H1 (cell line): ENCODE measurements at regions not wholly inside any gene's neighbourhood (a gene's known extent, or its start where the extent isn't known, plus 50 kb on each side); places are given as distances from the start of the nearest gene placed in this dataset.
"Not testable (repeated sequence)": the region's sequence is repeated elsewhere in the genome, so short reads cannot be mapped to it uniquely, and the experiment has no call there.

Experiments used
- KDM1A ChIP-seq: fragments of 200-600, 300-600 bp; sonication (generic); IDR thresholded peaks from 2 replicates; pipeline ENCODE4 v1.7.1; 2016; ENCODE audit warnings: mild to moderate bottlenecking, low read length, borderline replicate concordance
- TF ChIP-seq, protein P1 (sequence below), 3 experiments: IDR thresholded peaks; 1 replicate in 2 of 3; 2 replicates in 1 of 3; pipeline versions ENCODE4 v1.5.1 to v1.6.1; 2011; ENCODE audit warnings: low read length in 3 of 3, mild to moderate bottlenecking in 3 of 3, inconsistent platforms in 2 of 3, low read depth in 1 of 3, moderate library complexity in 1 of 3; ENCODE audit not compliant: insufficient read depth in 1 of 3; ENCODE audit errors: control extremely low read depth in 1 of 3

DNA sequence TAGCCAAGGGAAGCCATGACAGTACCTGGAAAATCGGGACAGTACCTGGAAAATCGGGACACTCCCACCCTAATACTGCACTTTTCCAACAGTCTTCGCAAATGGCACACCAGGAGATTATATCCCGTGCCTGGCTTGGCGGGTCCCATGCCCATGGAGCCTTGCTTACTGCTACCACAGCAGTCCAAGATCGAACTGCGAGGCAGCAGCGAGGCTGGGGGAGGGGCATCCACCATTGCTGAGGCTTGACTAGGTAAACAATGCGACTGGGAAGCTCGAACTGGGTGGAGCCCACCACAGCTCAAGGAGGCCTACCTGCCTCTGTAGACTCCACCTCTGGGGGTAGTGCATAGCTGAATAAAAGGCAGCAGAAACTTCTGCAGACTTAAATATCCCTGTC lies 238.9 kb upstream of the PRSS16 start:
- TF ChIP-seq, protein P1, sequence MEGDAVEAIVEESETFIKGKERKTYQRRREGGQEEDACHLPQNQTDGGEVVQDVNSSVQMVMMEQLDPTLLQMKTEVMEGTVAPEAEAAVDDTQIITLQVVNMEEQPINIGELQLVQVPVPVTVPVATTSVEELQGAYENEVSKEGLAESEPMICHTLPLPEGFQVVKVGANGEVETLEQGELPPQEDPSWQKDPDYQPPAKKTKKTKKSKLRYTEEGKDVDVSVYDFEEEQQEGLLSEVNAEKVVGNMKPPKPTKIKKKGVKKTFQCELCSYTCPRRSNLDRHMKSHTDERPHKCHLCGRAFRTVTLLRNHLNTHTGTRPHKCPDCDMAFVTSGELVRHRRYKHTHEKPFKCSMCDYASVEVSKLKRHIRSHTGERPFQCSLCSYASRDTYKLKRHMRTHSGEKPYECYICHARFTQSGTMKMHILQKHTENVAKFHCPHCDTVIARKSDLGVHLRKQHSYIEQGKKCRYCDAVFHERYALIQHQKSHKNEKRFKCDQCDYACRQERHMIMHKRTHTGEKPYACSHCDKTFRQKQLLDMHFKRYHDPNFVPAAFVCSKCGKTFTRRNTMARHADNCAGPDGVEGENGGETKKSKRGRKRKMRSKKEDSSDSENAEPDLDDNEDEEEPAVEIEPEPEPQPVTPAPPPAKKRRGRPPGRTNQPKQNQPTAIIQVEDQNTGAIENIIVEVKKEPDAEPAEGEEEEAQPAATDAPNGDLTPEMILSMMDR (IDR thresholded peaks at IDR 0.05; ENCODE audit: control extremely low read depth in 1 of 3, insufficient read depth in 1 of 3, low read depth in 1 of 3, low read length in 3 of 3) = not testable (repeated sequence)
- TF ChIP-seq KDM1A = not testable (repeated sequence)
